ENCODE measurements at regions not wholly inside any gene's neighbourhood (a gene's known extent, or its start where the extent isn't known, plus 50 kb on each side); places are given as distances from the start of the nearest gene placed in this dataset.

DNA sequence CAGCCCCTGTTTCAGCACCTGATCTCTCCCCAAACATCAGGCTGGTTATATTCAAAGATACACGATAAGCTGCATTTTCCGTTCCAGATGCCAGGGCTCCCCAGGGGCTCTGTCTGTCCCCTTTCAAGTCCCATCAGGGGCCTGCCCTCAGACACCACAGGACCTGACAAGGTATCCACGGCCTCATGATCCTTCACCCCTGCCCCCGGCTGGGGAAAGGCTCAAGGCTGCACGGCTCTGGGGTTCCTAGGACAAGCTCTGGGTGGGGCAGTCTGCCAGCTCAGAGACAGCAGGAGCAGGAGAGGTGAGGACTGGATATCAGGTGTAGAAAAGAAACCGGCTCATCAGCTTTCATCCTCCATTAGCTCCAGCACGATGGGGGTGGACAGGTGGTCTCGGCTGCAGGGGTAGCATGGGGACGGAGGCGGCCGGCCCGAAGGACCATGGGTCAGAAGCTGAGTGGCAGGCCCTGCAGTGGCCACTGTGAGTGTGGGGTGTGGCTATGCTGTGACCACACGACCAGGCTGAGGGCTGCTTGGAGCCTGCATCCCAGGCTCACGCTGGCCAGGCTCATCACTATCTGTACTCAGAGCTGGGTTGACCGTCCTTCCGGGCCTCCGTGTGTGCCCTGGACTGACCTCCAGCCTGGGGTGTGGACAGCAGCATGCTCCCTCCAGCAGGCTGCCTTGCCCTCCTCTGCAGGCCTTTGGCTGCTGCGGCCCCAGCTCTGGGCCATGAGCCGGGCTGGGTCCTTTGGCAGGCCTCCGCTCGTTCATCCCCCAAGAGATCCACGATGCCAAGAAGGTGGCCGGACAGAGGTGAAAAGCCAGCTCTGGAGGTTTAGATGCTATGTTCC lies 386.2 kb downstream of the THBS2 start:
- TF ChIP-seq, protein P1, sequence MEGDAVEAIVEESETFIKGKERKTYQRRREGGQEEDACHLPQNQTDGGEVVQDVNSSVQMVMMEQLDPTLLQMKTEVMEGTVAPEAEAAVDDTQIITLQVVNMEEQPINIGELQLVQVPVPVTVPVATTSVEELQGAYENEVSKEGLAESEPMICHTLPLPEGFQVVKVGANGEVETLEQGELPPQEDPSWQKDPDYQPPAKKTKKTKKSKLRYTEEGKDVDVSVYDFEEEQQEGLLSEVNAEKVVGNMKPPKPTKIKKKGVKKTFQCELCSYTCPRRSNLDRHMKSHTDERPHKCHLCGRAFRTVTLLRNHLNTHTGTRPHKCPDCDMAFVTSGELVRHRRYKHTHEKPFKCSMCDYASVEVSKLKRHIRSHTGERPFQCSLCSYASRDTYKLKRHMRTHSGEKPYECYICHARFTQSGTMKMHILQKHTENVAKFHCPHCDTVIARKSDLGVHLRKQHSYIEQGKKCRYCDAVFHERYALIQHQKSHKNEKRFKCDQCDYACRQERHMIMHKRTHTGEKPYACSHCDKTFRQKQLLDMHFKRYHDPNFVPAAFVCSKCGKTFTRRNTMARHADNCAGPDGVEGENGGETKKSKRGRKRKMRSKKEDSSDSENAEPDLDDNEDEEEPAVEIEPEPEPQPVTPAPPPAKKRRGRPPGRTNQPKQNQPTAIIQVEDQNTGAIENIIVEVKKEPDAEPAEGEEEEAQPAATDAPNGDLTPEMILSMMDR (IDR thresholded peaks at IDR 0.05; ENCODE audit: insufficient read depth, low read depth, low read length, missing control alignments), result no peak
- no peak overlapping the region for H3K4me3 ChIP-seq (ENCODE audit: low read length)
- DNase-seq (ENCODE audit: low read depth), result no peak

DNA sequence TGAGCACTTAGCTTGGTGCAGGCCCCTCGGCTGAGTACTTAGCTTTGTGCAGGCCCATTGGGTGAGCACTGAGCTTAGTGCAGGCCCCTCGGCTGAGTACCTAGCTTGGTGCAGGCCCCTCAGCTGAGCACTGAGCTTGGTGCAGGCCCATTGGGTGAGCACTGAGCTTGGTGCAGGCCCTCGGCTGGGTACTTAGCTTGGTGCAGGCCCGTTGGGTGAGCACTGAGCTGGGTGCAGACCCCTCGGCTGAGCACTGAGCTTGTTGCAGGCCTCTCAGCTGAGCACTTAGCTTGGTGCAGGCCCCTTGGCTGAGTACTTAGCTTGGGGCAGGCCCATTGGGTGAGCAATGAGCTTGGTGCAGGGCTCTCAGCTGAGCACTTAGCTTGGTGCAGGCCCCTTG lies 387.1 kb downstream of the THBS2 start:
- no peak overlapping the region for H3K4me3 ChIP-seq (ENCODE audit: low read length)
- TF ChIP-seq, protein P1 (IDR thresholded peaks at IDR 0.05; ENCODE audit: insufficient read depth, low read depth, low read length, missing control alignments), result no peak
- no peak for DNase-seq (ENCODE audit: low read depth)

DNA sequence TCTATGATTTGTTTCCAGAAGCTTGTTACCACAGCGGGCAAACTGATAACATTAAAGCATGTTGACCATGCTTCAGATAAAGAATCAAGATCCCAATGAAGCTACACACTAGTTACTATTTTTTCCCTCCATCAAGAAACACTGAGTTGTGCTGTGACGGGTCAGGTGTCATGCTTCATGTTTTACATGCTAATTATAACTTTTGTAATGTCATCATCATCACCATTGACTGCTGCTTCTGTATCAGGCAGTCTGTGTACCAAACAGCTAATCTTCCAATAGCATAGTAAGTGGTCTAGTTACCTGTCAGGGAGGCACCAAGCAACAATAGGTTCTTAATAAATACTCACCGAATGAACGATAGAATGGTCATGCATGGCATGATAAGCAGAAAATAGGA lies 388.1 kb downstream of the THBS2 start:
- no peak overlapping the region for H3K4me3 ChIP-seq (ENCODE audit: low read length)
- DNase-seq (ENCODE audit: low read depth), result no peak
- TF ChIP-seq, protein P1 (IDR thresholded peaks at IDR 0.05; ENCODE audit: insufficient read depth, low read depth, low read length, missing control alignments), result no peak

DNA sequence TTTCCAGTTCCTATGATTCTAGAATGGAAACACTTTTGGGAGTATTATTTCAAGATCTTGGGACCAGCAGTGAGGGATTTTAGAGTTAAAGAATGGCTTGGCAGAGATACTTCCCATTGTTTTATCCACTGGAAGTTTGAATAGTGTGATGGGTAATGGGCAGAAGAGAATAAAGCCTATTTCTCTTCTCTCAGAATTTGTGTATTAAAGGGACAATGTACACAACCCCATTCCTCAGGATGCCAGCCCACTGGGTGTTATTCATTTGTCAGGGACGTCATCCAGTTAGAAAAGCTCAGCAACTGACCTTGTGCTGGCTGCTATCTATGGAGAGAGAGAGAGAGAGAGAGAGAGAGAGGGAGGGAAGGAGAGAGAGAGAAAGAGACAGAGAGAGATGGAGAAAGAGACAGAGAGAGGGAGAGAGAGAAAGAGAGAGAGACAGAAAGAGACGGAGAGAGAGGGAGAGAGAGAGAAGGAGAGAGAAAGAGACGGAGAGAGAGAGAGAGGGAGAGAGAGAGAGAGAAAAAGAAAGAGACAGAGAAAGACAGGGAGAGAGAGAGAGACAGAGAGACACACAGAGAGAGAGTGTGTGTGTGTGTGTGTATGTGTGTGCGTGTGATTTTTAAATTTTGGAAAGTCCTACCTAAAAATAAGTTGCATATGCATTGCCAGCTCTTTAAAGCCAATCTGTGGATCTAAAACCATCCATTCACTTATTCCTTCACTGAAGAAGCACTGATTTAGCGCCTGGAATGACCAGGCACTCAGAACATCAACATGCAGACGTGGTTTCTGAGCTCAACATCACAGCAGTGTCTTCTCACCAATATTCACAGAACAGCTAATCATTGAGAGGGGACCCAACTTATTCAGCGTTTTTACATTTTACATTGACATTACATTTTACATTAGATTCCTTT lies 388.8 kb downstream of the THBS2 start:
- DNase-seq (ENCODE audit: low read depth), result no peak
- TF ChIP-seq, protein P1 (IDR thresholded peaks at IDR 0.05; ENCODE audit: insufficient read depth, low read depth, low read length, missing control alignments), result no peak
- H3K4me3 ChIP-seq (ENCODE audit: low read length), result no peak overlapping the region

DNA sequence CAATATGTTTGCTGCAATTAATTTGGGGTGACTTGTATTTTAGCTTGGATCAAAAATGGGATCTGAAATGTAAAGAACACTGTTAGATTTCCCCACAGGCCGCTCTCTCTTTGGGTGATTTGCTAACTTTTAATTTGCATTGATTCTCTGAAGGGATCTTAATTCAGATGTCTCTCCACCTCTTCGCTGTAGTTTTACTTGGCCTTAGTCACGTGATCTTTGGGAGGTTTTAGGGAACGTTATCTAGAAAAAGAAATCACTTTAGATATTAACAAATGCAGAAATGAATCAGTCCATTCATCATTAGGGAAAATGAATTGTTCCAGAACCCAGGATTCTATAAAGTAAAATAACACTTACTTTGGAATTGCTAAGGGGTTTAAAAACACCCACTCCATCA lies 390.2 kb downstream of the THBS2 start:
- DNase-seq (ENCODE audit: low read depth), result no peak
- H3K4me3 ChIP-seq (ENCODE audit: low read length), result no peak overlapping the region
- TF ChIP-seq, protein P1 (IDR thresholded peaks at IDR 0.05; ENCODE audit: insufficient read depth, low read depth, low read length, missing control alignments), result no peak

DNA sequence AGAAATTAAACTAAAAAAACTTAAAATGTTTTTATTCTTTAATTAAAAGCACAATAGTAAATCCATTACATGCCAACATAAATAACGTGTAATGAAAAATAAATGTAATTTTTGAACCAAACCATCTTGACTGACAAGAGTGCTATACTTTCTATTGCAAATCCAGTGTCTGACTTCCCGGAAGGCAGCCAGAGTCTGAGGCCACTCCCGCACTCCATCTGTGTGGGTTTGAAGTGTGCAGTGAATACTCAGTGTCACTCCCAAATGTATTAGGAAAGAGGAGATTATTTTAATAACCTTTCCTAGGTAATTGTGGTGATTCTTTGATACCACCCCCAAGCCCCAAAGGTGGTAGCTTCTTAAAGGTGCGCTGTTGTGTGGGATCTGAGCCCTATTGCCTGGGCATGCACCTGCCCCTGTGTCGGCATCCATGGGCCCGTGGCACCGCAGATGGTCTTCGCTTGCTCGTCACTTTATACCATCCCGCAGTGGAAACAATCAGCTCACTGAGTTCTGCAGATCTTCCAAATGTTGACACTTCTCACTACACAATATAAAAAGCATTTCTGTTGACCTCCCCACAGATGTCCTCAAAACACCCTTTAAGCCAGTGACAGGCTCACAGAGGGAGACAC lies 391.2 kb downstream of the THBS2 start:
- no peak overlapping the region for H3K4me3 ChIP-seq (ENCODE audit: low read length)
- no peak for DNase-seq (ENCODE audit: low read depth)
- TF ChIP-seq, protein P1 (IDR thresholded peaks at IDR 0.05; ENCODE audit: insufficient read depth, low read depth, low read length, missing control alignments), result no peak

All from epithelial cell of esophagus (primary cell).